ENCODE measurements at regions not wholly inside any gene's neighbourhood (a gene's known extent, or its start where the extent isn't known, plus 50 kb on each side); places are given as distances from the start of the nearest gene placed in this dataset.

DNA sequence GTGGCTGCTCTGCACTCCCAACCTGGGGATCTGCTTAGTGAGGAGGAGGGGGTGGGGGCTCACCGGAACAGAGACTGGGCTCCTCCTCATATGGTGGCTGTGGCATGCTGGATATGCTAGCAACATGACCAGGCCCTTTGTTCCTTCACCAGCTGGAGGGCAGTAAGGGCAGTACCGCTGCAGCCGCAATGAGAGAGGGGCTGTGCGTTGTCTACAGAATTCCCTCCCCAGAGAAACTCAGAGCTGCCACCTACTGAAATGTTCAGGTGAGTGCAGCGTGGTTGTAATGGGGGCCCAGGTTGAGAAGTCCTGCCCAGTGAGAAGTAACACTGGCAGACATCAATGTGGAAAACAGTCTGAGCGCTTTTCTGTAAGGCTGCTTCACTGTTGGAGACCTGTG, 1211.9 kb upstream of the NXPH2 start (continued):
- no peak for TF ChIP-seq YY2 (tag by site-specific recombination; IDR thresholded peaks at IDR 0.05)
- TF ChIP-seq ZFP41 (tag by site-specific recombination; IDR thresholded peaks at IDR 0.05; ENCODE audit: borderline replicate concordance), result no peak
- TF ChIP-seq ZBTB6 (tag by site-specific recombination; IDR thresholded peaks at IDR 0.05), result no peak
- no peak for TF ChIP-seq ZFP3 (tag by site-specific recombination; IDR thresholded peaks at IDR 0.05; ENCODE audit: low read depth)
- no peak for TF ChIP-seq ZNF48 (tag by site-specific recombination; IDR thresholded peaks at IDR 0.05)

DNA sequence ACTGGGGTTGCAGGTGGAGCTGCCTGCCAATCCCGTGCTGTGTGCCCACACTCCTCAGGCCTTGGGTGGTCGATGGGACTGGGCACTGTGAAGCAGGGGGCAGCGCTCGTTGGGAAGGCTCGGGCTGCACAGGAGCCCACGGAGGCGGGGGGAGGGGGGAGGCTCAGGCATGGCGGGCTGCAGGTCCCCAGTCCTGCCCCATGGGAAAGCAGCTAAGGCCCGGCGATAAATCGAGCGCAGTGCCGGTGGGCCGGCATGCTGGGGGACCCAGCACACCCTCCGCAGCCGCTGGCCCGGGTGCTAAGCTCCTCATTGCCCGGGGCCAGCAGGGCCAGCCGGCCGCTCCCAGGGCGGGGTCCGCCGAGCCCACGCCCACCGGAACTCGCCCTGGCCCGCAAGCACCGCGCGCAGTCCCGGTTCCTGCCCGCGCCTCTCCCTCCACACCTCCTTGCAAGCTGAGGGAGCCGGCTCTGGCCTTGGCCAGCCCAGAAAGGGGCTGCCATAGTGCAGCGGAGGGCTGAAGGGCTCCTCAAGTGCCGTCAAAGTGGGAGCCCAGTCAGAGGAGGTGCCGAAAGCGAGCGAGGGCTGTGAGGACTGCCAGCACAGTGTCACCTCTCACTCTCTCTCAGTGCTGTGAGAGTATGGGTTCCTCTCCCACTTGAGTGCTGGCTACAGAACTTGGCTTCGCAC, 1210.6 kb upstream of the NXPH2 start:
- no peaks in the 10 kb centered on the region for H3K36me3 ChIP-seq (ENCODE audit: control insufficient read depth in 2 of 2, insufficient read depth in 1 of 2, low read length in 2 of 2)
- TF ChIP-seq ZSCAN23 (tag by site-specific recombination; IDR thresholded peaks at IDR 0.05) (no peak), ZNF747 (tag by site-specific recombination; IDR thresholded peaks at IDR 0.05) (no peak), ZNF416 (tag by site-specific recombination; IDR thresholded peaks at IDR 0.05) (no peak), ZNF366 (tag by site-specific recombination; conservative IDR thresholded peaks at IDR 0.05) (no peak), ZNF19 (tag by site-specific recombination; IDR thresholded peaks at IDR 0.05; ENCODE audit: low read depth) (no peak), ZNF488 (tag by site-specific recombination; IDR thresholded peaks at IDR 0.05) (no peak), ZNF132 (tag by site-specific recombination; IDR thresholded peaks at IDR 0.05; ENCODE audit: borderline replicate concordance) (no peak), ZNF174 (tag by site-specific recombination; IDR thresholded peaks at IDR 0.05) (no peak), ZNF626 (tag by site-specific recombination; IDR thresholded peaks at IDR 0.05) (no peak), ZNF623 (tag by site-specific recombination; IDR thresholded peaks at IDR 0.05) (no peak)
- TF ChIP-seq, protein P1, sequence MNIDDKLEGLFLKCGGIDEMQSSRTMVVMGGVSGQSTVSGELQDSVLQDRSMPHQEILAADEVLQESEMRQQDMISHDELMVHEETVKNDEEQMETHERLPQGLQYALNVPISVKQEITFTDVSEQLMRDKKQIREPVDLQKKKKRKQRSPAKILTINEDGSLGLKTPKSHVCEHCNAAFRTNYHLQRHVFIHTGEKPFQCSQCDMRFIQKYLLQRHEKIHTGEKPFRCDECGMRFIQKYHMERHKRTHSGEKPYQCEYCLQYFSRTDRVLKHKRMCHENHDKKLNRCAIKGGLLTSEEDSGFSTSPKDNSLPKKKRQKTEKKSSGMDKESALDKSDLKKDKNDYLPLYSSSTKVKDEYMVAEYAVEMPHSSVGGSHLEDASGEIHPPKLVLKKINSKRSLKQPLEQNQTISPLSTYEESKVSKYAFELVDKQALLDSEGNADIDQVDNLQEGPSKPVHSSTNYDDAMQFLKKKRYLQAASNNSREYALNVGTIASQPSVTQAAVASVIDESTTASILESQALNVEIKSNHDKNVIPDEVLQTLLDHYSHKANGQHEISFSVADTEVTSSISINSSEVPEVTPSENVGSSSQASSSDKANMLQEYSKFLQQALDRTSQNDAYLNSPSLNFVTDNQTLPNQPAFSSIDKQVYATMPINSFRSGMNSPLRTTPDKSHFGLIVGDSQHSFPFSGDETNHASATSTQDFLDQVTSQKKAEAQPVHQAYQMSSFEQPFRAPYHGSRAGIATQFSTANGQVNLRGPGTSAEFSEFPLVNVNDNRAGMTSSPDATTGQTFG (tag by site-specific recombination; IDR thresholded peaks at IDR 0.05; ENCODE audit: borderline replicate concordance), result no peak
- TF ChIP-seq, protein P2, sequence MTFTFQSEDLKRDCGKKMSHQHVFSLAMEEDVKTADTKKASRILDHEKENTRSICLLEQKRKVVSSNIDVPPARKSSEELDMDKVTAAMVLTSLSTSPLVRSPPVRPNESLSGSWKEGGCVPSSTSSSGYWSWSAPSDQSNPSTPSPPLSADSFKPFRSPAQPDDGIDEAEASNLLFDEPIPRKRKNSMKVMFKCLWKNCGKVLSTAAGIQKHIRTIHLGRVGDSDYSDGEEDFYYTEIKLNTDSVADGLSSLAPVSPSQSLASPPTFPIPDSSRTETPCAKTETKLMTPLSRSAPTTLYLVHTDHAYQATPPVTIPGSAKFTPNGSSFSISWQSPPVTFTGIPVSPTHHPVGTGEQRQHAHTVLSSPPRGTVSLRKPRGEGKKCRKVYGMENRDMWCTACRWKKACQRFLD (tag by site-specific recombination; IDR thresholded peaks at IDR 0.05), result no peak
- no peaks in the 10 kb centered on the region for H3K4me1 ChIP-seq (ENCODE audit: control insufficient read depth, insufficient read depth, low read length)
- no peak overlapping the region for H3K4me3 ChIP-seq (ENCODE audit: low read depth, low read length)
- no peaks in the 10 kb centered on the region for H3K9me3 ChIP-seq (ENCODE audit: control insufficient read depth, insufficient read depth, low read depth, low read length)
- ChIA-PET CTCF (interaction anchor here (0.6 kb wide), 1 partner anchor 201 kb away, joined by 3 read pairs; no protein-coding TSS in a partner anchor), POLR2A (no interaction called here)
- no peak overlapping the region for H3K27ac ChIP-seq (ENCODE audit: extremely low read depth, low read depth, low read length)

DNA sequence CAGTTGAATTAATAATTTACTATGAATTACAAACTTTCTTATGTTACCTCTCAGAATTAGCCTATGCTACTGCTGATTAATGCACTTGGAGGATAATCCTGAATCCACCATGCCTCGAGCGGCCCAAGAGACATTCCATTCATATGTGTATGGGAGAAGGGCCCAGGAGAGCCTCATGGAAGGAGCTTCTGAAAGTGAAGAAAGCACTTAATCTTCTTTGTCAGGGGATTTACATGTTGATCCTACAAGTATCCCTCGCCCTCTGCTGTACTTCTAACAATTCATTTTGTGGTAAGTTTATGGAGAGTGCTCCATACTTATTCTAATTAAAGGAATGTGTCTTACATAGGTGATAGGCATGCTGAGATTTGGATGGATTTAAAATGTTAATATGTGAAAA, 1189.1 kb upstream of the NXPH2 start:
- ChIA-PET CTCF (no interaction called here), POLR2A (no interaction called here)
- Histone ChIP-seq H3K9me3 (ENCODE audit: control insufficient read depth, insufficient read depth, low read depth, low read length) (no peaks in the 10 kb centered on the region), H3K4me1 (ENCODE audit: control insufficient read depth, insufficient read depth, low read length) (no peaks in the 10 kb centered on the region), H3K27ac (ENCODE audit: extremely low read depth, low read depth, low read length) (no peak overlapping the region), H3K36me3 (ENCODE audit: control insufficient read depth in 2 of 2, insufficient read depth in 1 of 2, low read length in 2 of 2) (no peaks in the 10 kb centered on the region), H3K4me3 (ENCODE audit: low read depth, low read length) (no peak overlapping the region)
- TF ChIP-seq ZNF549 (tag by site-specific recombination; IDR thresholded peaks at IDR 0.05), result no peak
- no peak for TF ChIP-seq ZNF114 (tag by site-specific recombination; IDR thresholded peaks at IDR 0.05)
- TF ChIP-seq ZNF830 (tag by site-specific recombination; IDR thresholded peaks at IDR 0.05; ENCODE audit: low read depth), result no peak
- TF ChIP-seq ZNF2 (tag by site-specific recombination; IDR thresholded peaks at IDR 0.05), result no peak
- TF ChIP-seq, protein P3, sequence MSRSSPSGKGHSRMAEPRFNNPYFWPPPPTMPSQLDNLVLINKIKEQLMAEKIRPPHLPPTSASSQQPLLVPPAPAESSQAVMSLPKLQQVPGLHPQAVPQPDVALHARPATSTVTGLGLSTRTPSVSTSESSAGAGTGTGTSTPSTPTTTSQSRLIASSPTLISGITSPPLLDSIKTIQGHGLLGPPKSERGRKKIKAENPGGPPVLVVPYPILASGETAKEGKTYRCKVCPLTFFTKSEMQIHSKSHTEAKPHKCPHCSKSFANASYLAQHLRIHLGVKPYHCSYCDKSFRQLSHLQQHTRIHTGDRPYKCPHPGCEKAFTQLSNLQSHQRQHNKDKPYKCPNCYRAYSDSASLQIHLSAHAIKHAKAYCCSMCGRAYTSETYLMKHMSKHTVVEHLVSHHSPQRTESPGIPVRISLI (tag by site-specific recombination; IDR thresholded peaks at IDR 0.05), result no peak
- no peak for TF ChIP-seq ZNF433 (tag by site-specific recombination; IDR thresholded peaks at IDR 0.05; ENCODE audit: low read depth)
- TF ChIP-seq ZNF404 (tag by site-specific recombination; IDR thresholded peaks at IDR 0.05), result no peak
- no peak for TF ChIP-seq RBAK (tag by site-specific recombination; IDR thresholded peaks at IDR 0.05)
- TF ChIP-seq YY2 (tag by site-specific recombination; IDR thresholded peaks at IDR 0.05), result no peak
- TF ChIP-seq ZNF529 (tag by site-specific recombination; IDR thresholded peaks at IDR 0.05; ENCODE audit: insufficient replicate concordance), result no peak
- no peak for TF ChIP-seq FEZF1 (tag by site-specific recombination; IDR thresholded peaks at IDR 0.05)
- no peak for TF ChIP-seq ZFP41 (tag by site-specific recombination; IDR thresholded peaks at IDR 0.05; ENCODE audit: borderline replicate concordance)
- no peak for TF ChIP-seq ZNF701 (tag by site-specific recombination; IDR thresholded peaks at IDR 0.05)
